Gastrocnemius medialis (tissue), 4 donors: ENCODE measurements at regions not wholly inside any gene's neighbourhood (a gene's known extent, or its start where the extent isn't known, plus 50 kb on each side); places are given as distances from the start of the nearest gene placed in this dataset.

Experiments used
- CTCF ChIP-seq, 5 experiments: fragments of 450-650 bp in 3 of 5; fragments of 200-600 bp in 2 of 5; sonication (generic) in 2 of 5; IDR thresholded peaks in 4 of 5; conservative IDR thresholded peaks in 1 of 5; 1 replicate in 4 of 5; 2 replicates in 1 of 5; pipeline ENCODE4 v1.5.1; 2016 to 2019; ENCODE audit warnings: antibody characterized with exemption in 5 of 5, mild to moderate bottlenecking in 3 of 5, moderate library complexity in 3 of 5
- POLR2A ChIP-seq, 2 donors: fragments of 450-650 bp; IDR thresholded peaks; one replicate each; pipeline ENCODE4 v1.6.1; 2017; ENCODE audit warnings: antibody characterized with exemption in 2 of 2, mild to moderate bottlenecking in 2 of 2, moderate library complexity in 2 of 2

- TF ChIP-seq POLR2A (IDR thresholded peaks at IDR 0.05) = no peak
- no peak for TF ChIP-seq CTCF (IDR thresholded peaks at IDR 0.05 in 4 of 5, conservative IDR thresholded peaks at IDR 0.05 in 1 of 5)
Measured at GRCh38 chr4:83205760-83206159, 78.8 kb downstream of the COQ2 start.
